OCI-LY7 (cell line): ENCODE measurements at regions not wholly inside any gene's neighbourhood (a gene's known extent, or its start where the extent isn't known, plus 50 kb on each side); places are given as distances from the start of the nearest gene placed in this dataset.

Source experiments
- BruUV-seq: library from RNA; stranded (reverse); fragments of 400-500 nt; replicated peaks from 2 replicates; lab custom pipeline; 2021; lab: Mats Ljungman, UMichigan
- CTCF ChIA-PET: fragments of 300-600 bp; sonication (Branson Sonifier 250); formaldehyde crosslinking; loops from one replicate; lab custom pipeline; 2022; ENCODE audit warnings: antibody characterized with exemption; ENCODE audit not compliant: unreplicated experiment; lab: Charles Lee
- POLR2A ChIA-PET: fragments of 300-600 bp; sonication (Branson Sonifier 250); formaldehyde crosslinking; loops from one replicate; lab custom pipeline; 2022; ENCODE audit warnings: antibody characterized with exemption; lab: Charles Lee
- DNase-seq: peaks from one replicate; pipeline ENCODE4 v3.0.0-alpha.2; 2015; ENCODE audit warnings: low spot score
- H2AFZ ChIP-seq: fragments of 200-600 bp; sonication (generic), shearing (Covaris generic); 2 replicates; pipeline ENCODE4 v1.6.1; 2014; ENCODE audit warnings: mild to moderate bottlenecking, antibody characterized with exemption, low read length, moderate library complexity
- H3K27ac ChIP-seq: fragments of 200-600 bp; sonication (generic); 2 replicates; pipeline ENCODE4 v1.5.1; 2014; ENCODE audit warnings: mixed run types, low read depth, mild to moderate bottlenecking, moderate library complexity, low read length, inconsistent platforms; ENCODE audit not compliant: poor library complexity, severe bottlenecking
- H3K36me3 ChIP-seq: fragments of 200-600 bp; sonication (generic); 2 replicates; pipeline ENCODE4 v1.6.1; 2014; ENCODE audit warnings: mild to moderate bottlenecking, antibody characterized with exemption, low read length, moderate library complexity, mixed read lengths; ENCODE audit not compliant: insufficient read depth
- H3K4me1 ChIP-seq: fragments of 200-600 bp; sonication (generic); 2 replicates; pipeline ENCODE4 v1.5.1; 2014; ENCODE audit warnings: mild to moderate bottlenecking, low read length; ENCODE audit not compliant: insufficient read depth, poor library complexity, severe bottlenecking
- H3K4me2 ChIP-seq: fragments of 200-600 bp; sonication (generic); 2 replicates; pipeline ENCODE4 v1.6.1; 2014; ENCODE audit warnings: mild to moderate bottlenecking, low read length
- H3K4me3 ChIP-seq: fragments of 200-600 bp; sonication (generic); 2 replicates; pipeline ENCODE4 v1.5.1; 2014; ENCODE audit warnings: mild to moderate bottlenecking, low read depth, low read length; ENCODE audit not compliant: poor library complexity, severe bottlenecking
- H3K79me2 ChIP-seq: fragments of 200-600 bp; sonication (generic); 2 replicates; pipeline ENCODE4 v1.6.1; 2016; ENCODE audit warnings: low read depth, mild to moderate bottlenecking, low read length, moderate library complexity, mixed read lengths; ENCODE audit not compliant: insufficient read depth
- H3K9me2 ChIP-seq: fragments of 200-600 bp; sonication (generic); 2 replicates; pipeline ENCODE4 v1.6.1; 2016; ENCODE audit warnings: mild to moderate bottlenecking, low read length, mixed read lengths; ENCODE audit not compliant: insufficient read depth
- H3K9me3 ChIP-seq: fragments of 200-600 bp; sonication (generic); 2 replicates; pipeline ENCODE4 v1.6.1; 2014; ENCODE audit warnings: mild to moderate bottlenecking, mixed run types, low read length, mixed read lengths
- H4K20me1 ChIP-seq: fragments of 200-600 bp; sonication (generic); 2 replicates; pipeline ENCODE4 v1.6.1; 2014; ENCODE audit warnings: mild to moderate bottlenecking, antibody characterized with exemption, low read length, moderate library complexity, mixed read lengths; ENCODE audit not compliant: insufficient read depth
- EZH2phosphoT487 ChIP-seq: fragments of 200-600 bp; sonication (generic); IDR thresholded peaks from 2 replicates; pipeline ENCODE4 v1.6.1; 2018; ENCODE audit warnings: low read depth, borderline replicate concordance, mild to moderate bottlenecking, mixed run types, antibody characterized with exemption, low read length, moderate library complexity, mixed read lengths
- intact Hi-C: fragments of 100-400 bp; cut with micrococcal nuclease; formaldehyde crosslinking; loops from one replicate; pipeline ENCODE4 v1.10.0; 2022; ENCODE audit not compliant: unreplicated experiment
- TF ChIP-seq, protein P1 (sequence below): fragments of 200-600 bp; sonication (generic); conservative IDR thresholded peaks from 2 replicates; pipeline ENCODE4 v1.5.1; 2014; ENCODE audit warnings: mild to moderate bottlenecking, antibody characterized with exemption, low read length, moderate library complexity, mixed read lengths

DNA sequence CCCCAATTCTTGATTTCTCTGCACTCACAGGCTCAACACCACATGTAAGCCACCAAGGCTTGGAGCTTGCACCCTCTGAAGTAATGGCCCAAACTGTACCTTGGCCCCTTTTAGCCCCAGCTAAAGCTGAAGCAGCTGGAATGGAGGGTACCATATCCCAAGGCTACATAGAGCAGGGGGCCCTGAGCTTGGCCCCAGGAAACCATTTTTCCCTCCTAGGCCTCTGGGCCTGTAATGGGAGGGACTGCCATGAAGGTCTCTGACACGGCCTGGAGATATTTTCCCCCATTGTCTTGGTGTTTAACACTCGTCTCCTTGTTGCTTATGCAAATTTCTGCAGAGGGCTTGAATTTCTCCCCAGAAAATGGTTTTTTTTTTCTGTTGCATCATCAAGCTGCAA lies 69.7 kb downstream of the SKA1 start:
- Histone ChIP-seq H3K4me2 (no peak overlapping the region), H3K4me1 (no peaks in the 10 kb centered on the region), H3K27ac (no peak overlapping the region), H3K4me3 (no peak overlapping the region), H3K9me2 (no peaks in the 10 kb centered on the region), H3K36me3 (no peaks in the 10 kb centered on the region), H2AFZ (no peak overlapping the region), H3K9me3 (no peaks in the 10 kb centered on the region), H4K20me1 (no peaks in the 10 kb centered on the region), H3K79me2 (no peaks in the 10 kb centered on the region)
- no TSS peak for BruUV-seq
- TF ChIP-seq, protein P1, sequence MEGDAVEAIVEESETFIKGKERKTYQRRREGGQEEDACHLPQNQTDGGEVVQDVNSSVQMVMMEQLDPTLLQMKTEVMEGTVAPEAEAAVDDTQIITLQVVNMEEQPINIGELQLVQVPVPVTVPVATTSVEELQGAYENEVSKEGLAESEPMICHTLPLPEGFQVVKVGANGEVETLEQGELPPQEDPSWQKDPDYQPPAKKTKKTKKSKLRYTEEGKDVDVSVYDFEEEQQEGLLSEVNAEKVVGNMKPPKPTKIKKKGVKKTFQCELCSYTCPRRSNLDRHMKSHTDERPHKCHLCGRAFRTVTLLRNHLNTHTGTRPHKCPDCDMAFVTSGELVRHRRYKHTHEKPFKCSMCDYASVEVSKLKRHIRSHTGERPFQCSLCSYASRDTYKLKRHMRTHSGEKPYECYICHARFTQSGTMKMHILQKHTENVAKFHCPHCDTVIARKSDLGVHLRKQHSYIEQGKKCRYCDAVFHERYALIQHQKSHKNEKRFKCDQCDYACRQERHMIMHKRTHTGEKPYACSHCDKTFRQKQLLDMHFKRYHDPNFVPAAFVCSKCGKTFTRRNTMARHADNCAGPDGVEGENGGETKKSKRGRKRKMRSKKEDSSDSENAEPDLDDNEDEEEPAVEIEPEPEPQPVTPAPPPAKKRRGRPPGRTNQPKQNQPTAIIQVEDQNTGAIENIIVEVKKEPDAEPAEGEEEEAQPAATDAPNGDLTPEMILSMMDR = no peak
- no peak for TF ChIP-seq EZH2phosphoT487
- intact Hi-C loops = no loop called here
- ChIA-PET POLR2A (no interaction called here), CTCF (no interaction called here)
- no peak for DNase-seq

DNA sequence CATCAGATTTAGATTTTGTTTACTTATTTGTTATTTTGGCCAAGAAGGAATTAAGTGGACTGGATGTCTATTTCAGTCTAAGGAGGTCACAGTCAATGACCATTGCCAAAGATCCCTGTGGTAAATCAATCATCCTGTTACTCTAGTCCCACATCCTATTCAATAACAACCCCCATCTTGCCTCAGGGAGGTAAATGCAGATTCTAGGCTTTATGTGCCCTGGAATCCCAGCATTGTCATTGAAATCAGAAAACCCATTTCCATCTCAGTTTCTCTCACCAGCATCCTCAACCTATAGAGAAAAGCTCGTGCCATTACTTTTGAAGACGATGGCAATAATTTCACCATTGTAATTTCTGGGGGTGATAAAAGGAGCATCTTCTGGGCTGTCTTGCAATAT lies 71.8 kb downstream of the SKA1 start:
- Histone ChIP-seq H4K20me1 (no peaks in the 10 kb centered on the region), H3K27ac (no peak overlapping the region), H3K4me1 (no peaks in the 10 kb centered on the region), H3K4me2 (no peak overlapping the region), H3K79me2 (no peaks in the 10 kb centered on the region), H3K9me2 (no peaks in the 10 kb centered on the region), H3K9me3 (no peaks in the 10 kb centered on the region), H2AFZ (no peak overlapping the region), H3K36me3 (no peaks in the 10 kb centered on the region), H3K4me3 (no peak overlapping the region)
- POLR2A ChIA-PET = no interaction called here
- CTCF ChIA-PET = no interaction called here
- no TSS peak for BruUV-seq
- intact Hi-C loops = no loop called here
- no peak for DNase-seq
- TF ChIP-seq, protein P1 = no peak
- TF ChIP-seq EZH2phosphoT487 = no peak

DNA sequence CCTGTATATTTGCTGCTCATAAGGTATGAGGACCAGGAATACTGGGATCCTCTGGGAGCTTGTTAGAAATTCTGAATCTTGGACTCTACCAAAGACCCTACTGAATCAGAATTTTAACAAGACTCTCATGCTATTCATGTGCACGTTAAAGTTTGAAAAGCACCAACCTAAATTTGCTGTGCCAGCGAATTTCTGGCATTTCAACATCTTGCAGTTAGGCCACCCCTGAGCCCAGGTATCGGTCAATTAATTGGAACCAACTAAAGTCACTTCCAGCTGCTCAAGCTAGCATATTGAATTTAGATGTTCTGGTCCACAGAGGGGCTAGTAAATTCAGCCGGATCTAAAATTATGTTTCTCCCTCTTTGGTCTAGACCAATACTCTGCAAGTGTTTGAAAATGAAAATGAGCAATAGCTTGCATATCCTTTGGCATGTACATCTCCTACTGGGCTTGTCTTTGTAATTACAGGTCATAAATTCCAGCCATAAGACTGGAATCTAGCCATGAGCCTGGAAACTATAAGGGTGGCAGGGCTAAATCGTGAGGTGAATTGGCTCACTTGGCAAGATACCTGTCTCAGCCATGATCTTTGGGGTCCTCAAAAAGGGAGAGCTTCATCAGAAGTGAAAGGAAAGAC lies 72.4 kb downstream of the SKA1 start:
- TF ChIP-seq, protein P1 = no peak
- TF ChIP-seq EZH2phosphoT487 = no peak
- BruUV-seq = no TSS peak
- ChIA-PET POLR2A (no interaction called here), CTCF (no interaction called here)
- no peaks in the 10 kb centered on the region for H3K36me3 ChIP-seq
- no peak overlapping the region for H2AFZ ChIP-seq
- H3K4me2 ChIP-seq = no peak overlapping the region
- no peaks in the 10 kb centered on the region for H3K9me3 ChIP-seq
- H3K4me1 ChIP-seq = no peaks in the 10 kb centered on the region
- no peak for DNase-seq
- H4K20me1 ChIP-seq = no peaks in the 10 kb centered on the region
- H3K4me3 ChIP-seq = no peak overlapping the region
- H3K27ac ChIP-seq = no peak overlapping the region
- H3K9me2 ChIP-seq = no peaks in the 10 kb centered on the region
- intact Hi-C loops = no loop called here
- H3K79me2 ChIP-seq = no peaks in the 10 kb centered on the region
